H1 (cell line): ENCODE measurements at regions not wholly inside any gene's neighbourhood (a gene's known extent, or its start where the extent isn't known, plus 50 kb on each side); places are given as distances from the start of the nearest gene placed in this dataset.
A peak's percentile ranks its signal among the peaks of the same experiment; 100 is the strongest.

Experiments used
- CTCF ChIA-PET: fragments of 300-600 bp; sonication (Branson Sonifier 250); formaldehyde crosslinking; loops from one replicate; lab custom pipeline; 2021; ENCODE audit not compliant: partially characterized antibody; lab: Charles Lee
- POLR2A ChIA-PET: fragments of 300-600 bp; sonication (Branson Sonifier 250); formaldehyde crosslinking; loops from one replicate; lab custom pipeline; 2021; ENCODE audit warnings: inconsistent platforms; ENCODE audit not compliant: partially characterized antibody; lab: Charles Lee
- DNase-seq, 2 experiments: peaks; one replicate each; pipeline versions ENCODE4 v3.0.0 to v3.0.0-alpha.2; 2010 to 2022; ENCODE audit warnings: low spot score in 2 of 2, low read depth in 1 of 2, mixed read lengths in 1 of 2
- FAIRE-seq: peaks from 2 replicates; lab custom pipeline; 2011; peaks lifted over from hg19 to GRCh38; lab: Jason Lieb, UNC
- H2AFZ ChIP-seq: 2 replicates; pipeline ENCODE4 v1.8.1; 2012; ENCODE audit warnings: low read length, inconsistent platforms
- H2AK5ac ChIP-seq: 2 replicates; pipeline ENCODE4 v1.6.1; 2013; ENCODE audit warnings: low read depth, low read length
- H2BK120ac ChIP-seq: replicated peaks from 2 replicates; pipeline ENCODE3; 2013; ENCODE audit warnings: low read depth, low read length, inconsistent platforms
- H2BK12ac ChIP-seq: 2 replicates; pipeline ENCODE4 v1.6.1; 2013; ENCODE audit warnings: low read depth, low read length
- H2BK15ac ChIP-seq: 2 replicates; pipeline ENCODE4 v1.6.1; 2013; ENCODE audit warnings: low read length
- H2BK20ac ChIP-seq: 2 replicates; pipeline ENCODE4 v1.6.1; 2013; ENCODE audit warnings: low read length
- H2BK5ac ChIP-seq: 2 replicates; pipeline ENCODE4 v1.6.1; 2013; ENCODE audit warnings: low read depth, low read length
- H3K14ac ChIP-seq: 2 replicates; pipeline ENCODE4 v1.6.1; 2013; ENCODE audit warnings: inconsistent platforms; ENCODE audit not compliant: insufficient read length
- H3K18ac ChIP-seq: 2 replicates; pipeline ENCODE4 v1.6.1; 2013; ENCODE audit warnings: low read length; ENCODE audit errors: extremely low read depth
- H3K23ac ChIP-seq: 2 replicates; pipeline ENCODE4 v1.6.1; 2013; ENCODE audit warnings: inconsistent platforms; ENCODE audit not compliant: insufficient read length
- H3K23me2 ChIP-seq: 2 replicates; pipeline ENCODE4 v1.6.1; 2013; ENCODE audit warnings: low read depth, low read length
- H3K27ac ChIP-seq: 2 replicates; pipeline ENCODE4 v1.6.1; 2011; ENCODE audit warnings: low read depth, low read length, inconsistent platforms
- H3K27me3 ChIP-seq, 4 experiments: replicated peaks in 1 of 4; 1 replicate in 1 of 4; 2 replicates in 3 of 4; pipeline versions ENCODE4 v1.6.1 to v1.8.1; 2011 to 2013; ENCODE audit warnings: low read length in 3 of 4, mild to moderate bottlenecking in 3 of 4, inconsistent platforms in 2 of 4, mixed read lengths in 2 of 4, moderate library complexity in 1 of 4; ENCODE audit not compliant: control insufficient read depth in 3 of 4, insufficient read depth in 3 of 4; ENCODE audit errors: extremely low read depth in 1 of 4
- H3K36me3 ChIP-seq, 4 experiments: 2 replicates each; pipeline versions ENCODE4 v1.6.1 to v1.8.1; 2011 to 2013; ENCODE audit warnings: mild to moderate bottlenecking in 4 of 4, low read length in 3 of 4, moderate library complexity in 2 of 4, control low read depth in 1 of 4, inconsistent platforms in 1 of 4; ENCODE audit not compliant: insufficient read depth in 4 of 4, control insufficient read depth in 2 of 4
- H3K4ac ChIP-seq: replicated peaks from 2 replicates; pipeline ENCODE3; 2013; ENCODE audit warnings: low read length, low read depth, mixed read lengths, inconsistent platforms; ENCODE audit not compliant: insufficient read length
- H3K4me1 ChIP-seq, 4 experiments: replicated peaks in 1 of 4; 1 replicate in 1 of 4; 2 replicates in 3 of 4; pipeline versions ENCODE4 v1.6.1 to v1.8.1; 2011 to 2013; ENCODE audit warnings: low read length in 3 of 4, inconsistent platforms in 2 of 4, mixed read lengths in 1 of 4; ENCODE audit not compliant: insufficient read depth in 4 of 4, control insufficient read depth in 3 of 4
- H3K4me2 ChIP-seq, 2 experiments: 2 replicates each; pipeline versions ENCODE4 v1.6.1 to v1.8.1; 2011 to 2013; ENCODE audit warnings: low read depth in 2 of 2, low read length in 2 of 2, control low read depth in 1 of 2, inconsistent platforms in 1 of 2, mild to moderate bottlenecking in 1 of 2; ENCODE audit not compliant: insufficient read depth in 1 of 2
- H3K4me3 ChIP-seq, 4 experiments: fragments of 200-600, 300-600 bp in 1 of 4; sonication (generic), shearing (Covaris generic), sonication (Bioruptor Twin) in 1 of 4; 2 replicates each; pipeline versions ENCODE4 v1.5.1 to v1.8.1; 2011 to 2016; ENCODE audit warnings: low read length in 4 of 4, low read depth in 3 of 4, control low read depth in 2 of 4, inconsistent platforms in 2 of 4, mild to moderate bottlenecking in 2 of 4, mixed read lengths in 1 of 4, moderate library complexity in 1 of 4; ENCODE audit not compliant: insufficient read depth in 2 of 4; ENCODE audit errors: extremely low read depth in 1 of 4
- H3K56ac ChIP-seq: replicated peaks from 2 replicates; pipeline ENCODE3; 2013; ENCODE audit warnings: low read depth, mild to moderate bottlenecking, mixed read lengths, low read length, inconsistent platforms; ENCODE audit not compliant: insufficient read length
- H3K79me1 ChIP-seq: 2 replicates; pipeline ENCODE4 v1.6.1; 2013; ENCODE audit warnings: low read depth, low read length, control low read depth
- H3K79me2 ChIP-seq, 2 experiments: 2 replicates each; pipeline versions ENCODE4 v1.6.1 to v1.8.1; 2012 to 2013; ENCODE audit warnings: low read length in 2 of 2, mild to moderate bottlenecking in 2 of 2, inconsistent platforms in 1 of 2; ENCODE audit not compliant: insufficient read depth in 2 of 2, control insufficient read depth in 1 of 2
- H3K9ac ChIP-seq, 4 experiments: replicated peaks in 1 of 4; 1 replicate in 1 of 4; 2 replicates in 3 of 4; pipeline versions ENCODE4 v1.6.1 to v1.8.1; 2011 to 2013; ENCODE audit warnings: low read depth in 3 of 4, low read length in 3 of 4, control low read depth in 2 of 4, mild to moderate bottlenecking in 2 of 4, moderate library complexity in 2 of 4, inconsistent platforms in 1 of 4; ENCODE audit errors: extremely low read depth in 1 of 4
- H3K9me3 ChIP-seq, 2 experiments: 2 replicates each; pipeline versions ENCODE4 v1.6.1 to v1.8.1; 2012 to 2013; ENCODE audit warnings: mild to moderate bottlenecking in 2 of 2, moderate library complexity in 2 of 2, control low read depth in 1 of 2, inconsistent platforms in 1 of 2, low read depth in 1 of 2, low read length in 1 of 2, mixed read lengths in 1 of 2; ENCODE audit not compliant: insufficient read depth in 2 of 2
- H4K20me1 ChIP-seq, 2 experiments: replicated peaks in 1 of 2; 2 replicates each; pipeline versions ENCODE3 to v1.8.1; 2011 to 2013; ENCODE audit warnings: inconsistent platforms in 2 of 2, low read length in 2 of 2, mild to moderate bottlenecking in 1 of 2; ENCODE audit not compliant: insufficient read depth in 2 of 2, control insufficient read depth in 1 of 2
- H4K5ac ChIP-seq: 2 replicates; pipeline ENCODE4 v1.6.1; 2013; ENCODE audit warnings: low read length, low read depth, mixed read lengths, inconsistent platforms; ENCODE audit not compliant: insufficient read length
- H4K8ac ChIP-seq: 2 replicates; pipeline ENCODE4 v1.8.0; 2013; ENCODE audit warnings: mild to moderate bottlenecking, moderate library complexity, low read length, inconsistent platforms; ENCODE audit not compliant: insufficient read depth; ENCODE audit errors: extremely low read depth
- H4K91ac ChIP-seq: replicated peaks from 2 replicates; pipeline ENCODE3; 2013; ENCODE audit warnings: low read length, mixed read lengths, inconsistent platforms; ENCODE audit not compliant: insufficient read length
- WGBS, 2 experiments: shearing (Covaris generic) in 1 of 2; methylation state at CpG; one replicate each; pipeline versions ENCODE4 v1.1.6 to v1.1.7; 2013 to 2015; ENCODE audit warnings: low lambda C conversion rate in 2 of 2, mixed read lengths in 2 of 2, inconsistent platforms in 1 of 2, low coverage in 1 of 2, missing lambda C conversion rate in 1 of 2; ENCODE audit not compliant: insufficient replicate concordance in 2 of 2, insufficient coverage in 1 of 2, insufficient read length in 1 of 2; ENCODE audit errors: extremely low coverage in 1 of 2, missing lambda C conversion rate in 1 of 2; 5-methylcytosine and 5-hydroxymethylcytosine counted together

DNA sequence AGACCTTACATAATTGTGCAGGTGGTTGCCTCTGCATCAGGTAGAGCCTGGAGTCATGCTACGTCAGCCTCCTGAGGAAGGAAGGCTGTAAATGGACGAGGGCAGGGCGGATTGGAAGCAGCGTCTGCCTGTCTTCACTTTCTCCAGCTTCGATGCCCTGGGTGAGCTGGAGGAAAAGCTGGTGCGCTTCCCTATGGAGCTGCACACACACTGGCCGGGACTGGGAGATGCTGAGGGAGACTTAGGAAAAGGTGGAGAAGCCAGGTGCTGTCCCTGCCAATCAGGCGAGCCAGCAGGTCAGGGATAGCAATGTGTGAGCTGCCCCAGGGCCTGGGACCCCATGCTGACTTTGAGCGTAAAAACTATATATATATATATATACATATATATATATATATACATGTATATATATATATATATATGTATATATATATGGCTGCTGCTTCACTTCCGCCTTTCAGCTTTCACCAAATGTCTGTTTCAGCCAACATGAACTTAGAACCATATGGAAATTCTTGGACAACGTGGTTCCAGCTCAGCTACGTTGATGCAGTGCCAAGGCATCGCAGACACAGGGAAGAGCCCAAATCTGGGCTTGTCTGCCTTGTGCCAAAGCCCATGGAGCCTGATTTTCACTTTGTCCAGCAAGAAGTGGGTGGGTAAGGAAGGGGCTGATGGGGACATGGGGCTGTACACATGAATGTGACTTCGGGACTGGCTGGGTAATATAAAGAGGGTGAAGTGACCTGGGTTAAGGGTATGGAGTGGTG, 71.5 kb upstream of the NKD1 start:
- no peaks in the 10 kb centered on the region for H3K79me2 ChIP-seq
- no peaks in the 10 kb centered on the region for H3K27me3 ChIP-seq
- H2AFZ ChIP-seq, result no peak overlapping the region
- H4K5ac ChIP-seq, result no peak overlapping the region
- H4K20me1 ChIP-seq, result no peaks in the 10 kb centered on the region
- H3K9ac ChIP-seq, result no peak overlapping the region
- ChIA-PET CTCF (no interaction called here), POLR2A (no interaction called here)
- DNase-seq (no peak), FAIRE-seq (no peak)
- no peak overlapping the region for H3K27ac ChIP-seq
- H3K4ac ChIP-seq, result no peak overlapping the region
- no peak overlapping the region for H4K8ac ChIP-seq
- 0 out of 2 replicates have a peak overlapping the region, but pooled peaks have one; percentile 13 for H2BK20ac ChIP-seq
- no peak overlapping the region for H3K14ac ChIP-seq
- no peak overlapping the region for H3K23ac ChIP-seq
- H3K79me1 ChIP-seq, result no peaks in the 10 kb centered on the region
- H3K9me3 ChIP-seq, result no peaks in the 10 kb centered on the region
- H2BK5ac ChIP-seq, result no peak overlapping the region
- peaks cover 0 to 6% (median 0%) of the 10 kb centered on the region in 4 experiments; a peak in 3 of 7 replicates for H3K4me1 ChIP-seq
- H3K56ac ChIP-seq, result no peak overlapping the region
- no peak overlapping the region for H3K4me3 ChIP-seq
- no peak overlapping the region for H2BK120ac ChIP-seq
- no peak overlapping the region for H2BK15ac ChIP-seq
- no peak overlapping the region for H4K91ac ChIP-seq
- H2BK12ac ChIP-seq, result no peak overlapping the region; the same call in 1 of the 2 replicates
- no peaks in the 10 kb centered on the region for H3K36me3 ChIP-seq
- H2AK5ac ChIP-seq, result no peak overlapping the region
- no peak overlapping the region for H3K4me2 ChIP-seq
- 89% methylated on average over 13 of the region's 14 CpGs; no CpG with 5 or more reads in 1 of the 2 experiments for whole genome bisulfite sequencing, 2 experiments
- no peaks in the 10 kb centered on the region for H3K23me2 ChIP-seq
- H3K18ac ChIP-seq, result no peak overlapping the region
